A673 (cell line): ENCODE measurements at regions not wholly inside any gene's neighbourhood (a gene's known extent, or its start where the extent isn't known, plus 50 kb on each side); places are given as distances from the start of the nearest gene placed in this dataset.

ENCODE experiments used
- EZH2 ChIP-seq: fragments of 200-600 bp; sonication (generic); IDR thresholded peaks from 2 replicates; pipeline ENCODE4 v1.6.1; 2017; ENCODE audit warnings: borderline replicate concordance, low read depth, mild to moderate bottlenecking, mixed read lengths, antibody characterized with exemption, low read length; ENCODE audit not compliant: poor library complexity, severe bottlenecking
- TF ChIP-seq, protein P1 (sequence below): fragments of 300-800, 200-600 bp; sonication (generic); conservative IDR thresholded peaks from 2 replicates; pipeline ENCODE4 v1.5.1; 2017; ENCODE audit warnings: low read depth, mild to moderate bottlenecking, antibody characterized with exemption, low read length, moderate library complexity, mixed read lengths

DNA sequence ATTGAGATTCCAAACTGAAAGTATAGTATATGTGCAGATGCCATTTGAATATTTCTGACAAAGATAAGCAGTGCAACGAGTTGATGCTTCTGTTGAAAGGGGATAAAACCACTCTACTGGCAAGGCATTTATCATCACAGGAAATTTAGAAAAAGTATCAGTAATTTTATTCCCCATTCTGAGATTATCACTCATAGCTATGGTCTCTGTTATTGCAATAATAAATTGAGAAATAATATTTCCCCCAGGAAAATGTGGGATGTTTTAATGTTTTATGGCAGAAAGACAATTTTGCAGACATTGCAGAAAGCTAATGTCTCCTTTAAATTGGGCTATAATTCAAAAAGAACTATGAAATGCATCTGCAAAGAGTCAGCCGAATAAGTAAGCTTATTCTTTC, 1612.7 kb upstream of the ACO1 start:
- TF ChIP-seq, protein P1, sequence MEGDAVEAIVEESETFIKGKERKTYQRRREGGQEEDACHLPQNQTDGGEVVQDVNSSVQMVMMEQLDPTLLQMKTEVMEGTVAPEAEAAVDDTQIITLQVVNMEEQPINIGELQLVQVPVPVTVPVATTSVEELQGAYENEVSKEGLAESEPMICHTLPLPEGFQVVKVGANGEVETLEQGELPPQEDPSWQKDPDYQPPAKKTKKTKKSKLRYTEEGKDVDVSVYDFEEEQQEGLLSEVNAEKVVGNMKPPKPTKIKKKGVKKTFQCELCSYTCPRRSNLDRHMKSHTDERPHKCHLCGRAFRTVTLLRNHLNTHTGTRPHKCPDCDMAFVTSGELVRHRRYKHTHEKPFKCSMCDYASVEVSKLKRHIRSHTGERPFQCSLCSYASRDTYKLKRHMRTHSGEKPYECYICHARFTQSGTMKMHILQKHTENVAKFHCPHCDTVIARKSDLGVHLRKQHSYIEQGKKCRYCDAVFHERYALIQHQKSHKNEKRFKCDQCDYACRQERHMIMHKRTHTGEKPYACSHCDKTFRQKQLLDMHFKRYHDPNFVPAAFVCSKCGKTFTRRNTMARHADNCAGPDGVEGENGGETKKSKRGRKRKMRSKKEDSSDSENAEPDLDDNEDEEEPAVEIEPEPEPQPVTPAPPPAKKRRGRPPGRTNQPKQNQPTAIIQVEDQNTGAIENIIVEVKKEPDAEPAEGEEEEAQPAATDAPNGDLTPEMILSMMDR: no peak
- no peak for TF ChIP-seq EZH2
